A549 (cell line): ENCODE measurements at regions not wholly inside any gene's neighbourhood (a gene's known extent, or its start where the extent isn't known, plus 50 kb on each side); places are given as distances from the start of the nearest gene placed in this dataset.

Experiments used
- ATAC-seq, 2 experiments: fragments of 200-7000 bp in 1 of 2; fragments of >200 bp in 1 of 2; cut with Nextera tagmentation in 1 of 2; cut with Tn5 transposase in 1 of 2; 3 replicates each; pipeline versions ENCODE4 v1.8.0 to v1.9.1; 2018 to 2020; ENCODE audit warnings: mild to moderate bottlenecking in 1 of 2, moderate library complexity in 1 of 2
- CTCF ChIA-PET: fragments of 300-600 bp; sonication (Branson Sonifier 250); formaldehyde crosslinking; extraction: SDS; loops from one replicate; lab custom pipeline; 2021; ENCODE audit warnings: antibody characterized with exemption, inconsistent platforms; lab: Yijun Ruan, JAX
- POLR2A ChIA-PET: fragments of 350-600 bp; formaldehyde crosslinking; extraction: SDS; loops from one replicate; lab custom pipeline; 2021; ENCODE audit warnings: antibody characterized with exemption, inconsistent platforms; lab: Yijun Ruan, JAX
- DNase-seq, 2 experiments: peaks; one replicate each; pipeline versions ENCODE4 v3.0.0 to v3.0.0-alpha.2; 2011 to 2016; ENCODE audit warnings: low read depth in 1 of 2, low spot score in 1 of 2
- FAIRE-seq: peaks from 2 replicates; lab custom pipeline; 2011; peaks lifted over from hg19 to GRCh38; lab: Jason Lieb, UNC
- H3K27ac ChIP-seq, 2 experiments: fragments of >200 bp; sonication (Bioruptor Twin); formaldehyde crosslinking; 3 replicates each; pipeline ENCODE4 v1.5.1; 2016 to 2017
- H3K4me1 ChIP-seq: fragments of >200 bp; sonication (Bioruptor Twin); formaldehyde crosslinking; 3 replicates; pipeline ENCODE4 v1.6.1; 2016
- H3K4me2 ChIP-seq: fragments of >200 bp; sonication (Bioruptor Twin); formaldehyde crosslinking; 3 replicates; pipeline ENCODE4 v1.6.1; 2016
- H3K4me3 ChIP-seq: fragments of >200 bp; sonication (Bioruptor Twin); formaldehyde crosslinking; 3 replicates; pipeline ENCODE4 v1.5.1; 2016
- H3K9me3 ChIP-seq: fragments of >200 bp; sonication (Bioruptor Twin); formaldehyde crosslinking; 3 replicates; pipeline ENCODE4 v1.6.1; 2016
- BHLHE40 ChIP-seq: IDR thresholded peaks from 2 replicates; pipeline ENCODE4 v1.6.1; 2012; ENCODE audit warnings: low read depth, low read length, inconsistent platforms
- EP300 ChIP-seq, 2 experiments: fragments of >200 bp; sonication (Bioruptor Twin); formaldehyde crosslinking; IDR thresholded peaks; 2 replicates in 1 of 2; 3 replicates in 1 of 2; pipeline ENCODE4 v1.6.1; 2016 to 2017
- FOSB ChIP-seq: fragments of 250-450 bp; sonication (Bioruptor Pico); IDR thresholded peaks from 2 replicates; pipeline ENCODE4 v1.5.0; 2020; ENCODE audit warnings: mild to moderate bottlenecking, moderate library complexity
- FOSL2 ChIP-seq, 2 experiments: fragments of 450-650 bp in 1 of 2; fragments of >200 bp in 1 of 2; sonication (Bioruptor Twin) in 1 of 2; formaldehyde crosslinking; IDR thresholded peaks; 2 replicates each; pipeline versions ENCODE4 v1.5.0 to v1.6.1; 2016 to 2020; ENCODE audit warnings: mild to moderate bottlenecking in 1 of 2, moderate library complexity in 1 of 2
- HOXA7 ChIP-seq: fragments of 250-450 bp; sonication (Bioruptor Pico); IDR thresholded peaks from 2 replicates; pipeline ENCODE4 v1.5.0; 2020; ENCODE audit warnings: mild to moderate bottlenecking, moderate library complexity
- JUNB ChIP-seq: fragments of >200 bp; sonication (Bioruptor Twin); formaldehyde crosslinking; IDR thresholded peaks from 2 replicates; pipeline ENCODE4 v1.6.1; 2016
- KDM1A ChIP-seq: fragments of 200-600 bp; sonication (generic); IDR thresholded peaks from 2 replicates; pipeline ENCODE4 v1.6.1; 2016; ENCODE audit warnings: low read depth, mild to moderate bottlenecking
- KDM5A ChIP-seq: fragments of 200-600 bp; sonication (generic); IDR thresholded peaks from 2 replicates; pipeline ENCODE4 v1.6.1; 2016; ENCODE audit warnings: antibody characterized with exemption, mild to moderate bottlenecking
- NR3C1 ChIP-seq: fragments of >200 bp; sonication (Bioruptor Twin); formaldehyde crosslinking; IDR thresholded peaks from 3 replicates; pipeline ENCODE4 v1.6.1; 2017
- PHF8 ChIP-seq: fragments of 200-600 bp; sonication (generic); IDR thresholded peaks from 2 replicates; pipeline ENCODE4 v1.6.1; 2016; ENCODE audit warnings: low read depth, mild to moderate bottlenecking, antibody characterized with exemption, moderate library complexity, borderline replicate concordance
- POLR2A ChIP-seq: IDR thresholded peaks from 2 replicates; pipeline ENCODE4 v1.6.1; 2012; ENCODE audit warnings: mild to moderate bottlenecking, low read length
- RAD21 ChIP-seq, 2 experiments: fragments of >200 bp in 1 of 2; sonication (Bioruptor Twin) in 1 of 2; formaldehyde crosslinking in 1 of 2; IDR thresholded peaks in 1 of 2; conservative IDR thresholded peaks in 1 of 2; 2 replicates in 1 of 2; 3 replicates in 1 of 2; pipeline ENCODE4 v1.6.1; 2012 to 2018; ENCODE audit warnings: inconsistent platforms in 1 of 2
- RNF2 ChIP-seq: fragments of 200-600 bp; sonication (generic); IDR thresholded peaks from 2 replicates; pipeline ENCODE4 v1.6.1; 2016; ENCODE audit warnings: low read depth, mild to moderate bottlenecking, antibody characterized with exemption, moderate library complexity, borderline replicate concordance
- SMC3 ChIP-seq: fragments of >200 bp; sonication (Bioruptor Twin); formaldehyde crosslinking; IDR thresholded peaks from 3 replicates; pipeline ENCODE4 v1.6.1; 2018; ENCODE audit warnings: inconsistent platforms
- TFCP2L1 ChIP-seq: fragments of 250-450 bp; sonication (Bioruptor Pico); IDR thresholded peaks from 2 replicates; pipeline ENCODE4 v1.5.0; 2021; ENCODE audit warnings: mild to moderate bottlenecking
- ZC3H11A ChIP-seq: fragments of 450-650 bp; IDR thresholded peaks from 2 replicates; pipeline ENCODE4 v1.6.1; 2014; ENCODE audit warnings: antibody characterized with exemption, mild to moderate bottlenecking
- ZNF302 ChIP-seq: fragments of 250-450 bp; sonication (Bioruptor Pico); IDR thresholded peaks from 2 replicates; pipeline ENCODE4 v1.9.0; 2021; ENCODE audit warnings: inconsistent platforms, mild to moderate bottlenecking, moderate library complexity
- ZSCAN20 ChIP-seq: fragments of 250-450 bp; sonication (Bioruptor Pico); IDR thresholded peaks from 2 replicates; pipeline ENCODE4 v1.8.0; 2022; ENCODE audit warnings: mild to moderate bottlenecking, moderate library complexity
- WGBS: methylation state at CpG from one replicate; pipeline ENCODE4 v1.1.6; 2017; ENCODE audit errors: missing lambda C conversion rate; 5-methylcytosine and 5-hydroxymethylcytosine counted together
- TF ChIP-seq, protein P1 (sequence below): fragments of >200 bp; sonication (Bioruptor Twin); formaldehyde crosslinking; IDR thresholded peaks from 3 replicates; pipeline ENCODE4 v1.6.1; 2016
- TF ChIP-seq, protein P2 (sequence below): fragments of >200 bp; sonication (Bioruptor Twin); formaldehyde crosslinking; IDR thresholded peaks from 2 replicates; pipeline ENCODE4 v1.6.1; 2016
- TF ChIP-seq, protein P3 (sequence below): IDR thresholded peaks from 2 replicates; pipeline ENCODE4 v1.6.1; 2012
- TF ChIP-seq, protein P4 (sequence below): fragments of >200 bp; sonication (Bioruptor Twin); formaldehyde crosslinking; IDR thresholded peaks from 3 replicates; pipeline ENCODE4 v1.5.1; 2016
- TF ChIP-seq, protein P5 (sequence below): IDR thresholded peaks from 2 replicates; pipeline ENCODE4 v1.6.1; 2012; ENCODE audit warnings: low read depth, borderline replicate concordance

DNA sequence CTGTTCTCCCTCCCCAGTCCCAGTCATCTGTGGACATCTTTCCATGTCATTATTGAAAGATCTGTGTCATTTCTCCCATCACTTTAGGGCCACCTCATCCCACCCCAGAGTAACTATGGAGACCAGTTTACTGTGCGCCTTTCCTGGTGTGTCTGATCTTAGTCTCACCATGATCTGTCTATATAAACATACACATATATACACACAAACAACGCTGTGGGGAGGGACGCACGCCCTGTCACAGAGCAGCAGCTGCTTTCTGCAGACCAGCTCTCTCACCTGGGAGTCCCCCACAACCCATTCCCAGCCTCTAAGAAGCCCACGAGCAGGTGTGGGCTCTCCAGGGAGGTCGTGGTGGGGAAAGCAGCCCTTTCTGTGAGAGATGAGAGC is 68.1 kb upstream of the TOX2 start:
- Histone ChIP-seq H3K4me2 (no peak overlapping the region), H3K27ac (peak overlapping the region; percentile 27 to 56; a peak in 4 of 6 replicates), H3K9me3 (no peaks in the 10 kb centered on the region), H3K4me3 (no peak overlapping the region), H3K4me1 (peaks cover 54% of the 10 kb centered on the region)
- FAIRE-seq (no peak), DNase-seq (no peak), ATAC-seq (no peak)
- WGBS: 73% methylated on average over 6 of the region's 6 CpGs
- TF ChIP-seq, protein P1, sequence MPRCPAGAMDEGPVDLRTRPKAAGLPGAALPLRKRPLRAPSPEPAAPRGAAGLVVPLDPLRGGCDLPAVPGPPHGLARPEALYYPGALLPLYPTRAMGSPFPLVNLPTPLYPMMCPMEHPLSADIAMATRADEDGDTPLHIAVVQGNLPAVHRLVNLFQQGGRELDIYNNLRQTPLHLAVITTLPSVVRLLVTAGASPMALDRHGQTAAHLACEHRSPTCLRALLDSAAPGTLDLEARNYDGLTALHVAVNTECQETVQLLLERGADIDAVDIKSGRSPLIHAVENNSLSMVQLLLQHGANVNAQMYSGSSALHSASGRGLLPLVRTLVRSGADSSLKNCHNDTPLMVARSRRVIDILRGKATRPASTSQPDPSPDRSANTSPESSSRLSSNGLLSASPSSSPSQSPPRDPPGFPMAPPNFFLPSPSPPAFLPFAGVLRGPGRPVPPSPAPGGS: no peak
- TF ChIP-seq FOSB (CRISPR knock-in tag): no peak
- no peak for TF ChIP-seq TFCP2L1
- TF ChIP-seq KDM1A: no peak
- no peak for TF ChIP-seq BHLHE40
- TF ChIP-seq ZSCAN20: no peak
- TF ChIP-seq EP300 (IDR thresholded peaks at IDR 0.05): no peak
- TF ChIP-seq, protein P2, sequence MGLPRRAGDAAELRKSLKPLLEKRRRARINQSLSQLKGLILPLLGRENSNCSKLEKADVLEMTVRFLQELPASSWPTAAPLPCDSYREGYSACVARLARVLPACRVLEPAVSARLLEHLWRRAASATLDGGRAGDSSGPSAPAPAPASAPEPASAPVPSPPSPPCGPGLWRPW: no peak
- TF ChIP-seq ZC3H11A: no peak
- TF ChIP-seq FOSL2 (IDR thresholded peaks at IDR 0.05): no peak
- no peak for TF ChIP-seq FOSL2 (CRISPR knock-in tag; IDR thresholded peaks at IDR 0.05)
- TF ChIP-seq, protein P3, sequence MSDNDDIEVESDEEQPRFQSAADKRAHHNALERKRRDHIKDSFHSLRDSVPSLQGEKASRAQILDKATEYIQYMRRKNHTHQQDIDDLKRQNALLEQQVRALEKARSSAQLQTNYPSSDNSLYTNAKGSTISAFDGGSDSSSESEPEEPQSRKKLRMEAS: no peak
- no peak for TF ChIP-seq KDM5A
- no peak for TF ChIP-seq ZNF302 (CRISPR knock-in tag)
- TF ChIP-seq RNF2: no peak
- no peak for TF ChIP-seq PHF8
- TF ChIP-seq JUNB: no peak
- TF ChIP-seq HOXA7: no peak
- ChIA-PET POLR2A (no interaction called here), CTCF (interaction anchor here (0.8 to 3.3 kb wide), 4 partner anchors 17 to 344 kb away, joined by 3 to 17 read pairs (median 4); no protein-coding TSS in a partner anchor)

DNA sequence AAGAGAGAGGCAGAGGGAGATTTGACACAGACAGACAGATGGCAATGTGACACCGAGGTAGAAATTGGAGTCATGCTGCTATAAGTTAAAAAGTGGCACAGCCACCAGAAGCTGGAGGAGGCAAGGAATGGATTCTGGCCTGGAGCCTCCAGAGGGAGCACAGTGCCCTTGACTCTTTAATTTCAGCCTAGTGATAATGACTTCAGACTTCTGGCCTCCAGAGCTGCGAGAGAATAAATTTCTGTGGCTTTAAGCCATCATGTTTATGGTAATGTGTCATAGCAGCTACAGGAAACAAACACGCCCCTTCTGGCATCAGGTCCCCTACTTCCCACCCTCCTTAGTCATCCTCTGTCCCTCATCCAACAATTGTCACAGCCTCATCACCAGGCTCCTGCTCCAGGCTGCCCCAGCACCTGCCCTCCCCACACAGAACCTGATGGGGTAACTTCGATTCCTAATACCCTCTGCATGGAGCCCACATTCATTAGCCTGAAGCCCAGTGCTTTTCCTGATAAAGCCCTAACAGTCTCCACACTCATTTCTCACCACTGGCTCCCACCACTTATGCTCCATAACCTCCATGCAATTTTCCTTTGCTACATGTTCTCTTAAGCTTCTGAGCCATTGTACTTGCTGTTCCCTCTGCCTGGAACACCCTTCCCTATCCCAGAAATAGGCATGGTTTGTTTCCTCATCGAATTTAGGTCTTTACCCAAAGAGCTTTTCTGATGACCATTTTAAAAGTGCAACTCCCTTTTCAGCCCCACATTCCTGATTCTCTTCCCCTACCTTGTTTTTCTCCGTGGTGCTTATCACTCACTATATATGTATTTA is 69.7 kb upstream of the TOX2 start:
- TF ChIP-seq HOXA7 (no peak), SMC3 (peak; percentile 56), RAD21 (conservative IDR thresholded peaks at IDR 0.05 in 1 of 2, IDR thresholded peaks at IDR 0.05 in 1 of 2) (peak; percentile 42 to 64; a peak in 4 of 5 replicates), POLR2A (no peak), NR3C1 (no peak)
- TF ChIP-seq, protein P4, sequence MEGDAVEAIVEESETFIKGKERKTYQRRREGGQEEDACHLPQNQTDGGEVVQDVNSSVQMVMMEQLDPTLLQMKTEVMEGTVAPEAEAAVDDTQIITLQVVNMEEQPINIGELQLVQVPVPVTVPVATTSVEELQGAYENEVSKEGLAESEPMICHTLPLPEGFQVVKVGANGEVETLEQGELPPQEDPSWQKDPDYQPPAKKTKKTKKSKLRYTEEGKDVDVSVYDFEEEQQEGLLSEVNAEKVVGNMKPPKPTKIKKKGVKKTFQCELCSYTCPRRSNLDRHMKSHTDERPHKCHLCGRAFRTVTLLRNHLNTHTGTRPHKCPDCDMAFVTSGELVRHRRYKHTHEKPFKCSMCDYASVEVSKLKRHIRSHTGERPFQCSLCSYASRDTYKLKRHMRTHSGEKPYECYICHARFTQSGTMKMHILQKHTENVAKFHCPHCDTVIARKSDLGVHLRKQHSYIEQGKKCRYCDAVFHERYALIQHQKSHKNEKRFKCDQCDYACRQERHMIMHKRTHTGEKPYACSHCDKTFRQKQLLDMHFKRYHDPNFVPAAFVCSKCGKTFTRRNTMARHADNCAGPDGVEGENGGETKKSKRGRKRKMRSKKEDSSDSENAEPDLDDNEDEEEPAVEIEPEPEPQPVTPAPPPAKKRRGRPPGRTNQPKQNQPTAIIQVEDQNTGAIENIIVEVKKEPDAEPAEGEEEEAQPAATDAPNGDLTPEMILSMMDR: peak; percentile 40
- TF ChIP-seq, protein P5, sequence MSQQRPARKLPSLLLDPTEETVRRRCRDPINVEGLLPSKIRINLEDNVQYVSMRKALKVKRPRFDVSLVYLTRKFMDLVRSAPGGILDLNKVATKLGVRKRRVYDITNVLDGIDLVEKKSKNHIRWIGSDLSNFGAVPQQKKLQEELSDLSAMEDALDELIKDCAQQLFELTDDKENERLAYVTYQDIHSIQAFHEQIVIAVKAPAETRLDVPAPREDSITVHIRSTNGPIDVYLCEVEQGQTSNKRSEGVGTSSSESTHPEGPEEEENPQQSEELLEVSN: no peak
- H3K4me3 ChIP-seq: no peak overlapping the region
- no peak overlapping the region for H3K4me2 ChIP-seq
- peak in 1 of 2 experiments; percentile 38 for DNase-seq
- H3K9me3 ChIP-seq: no peaks in the 10 kb centered on the region
- POLR2A ChIA-PET: interaction anchor here (0.5 to 0.7 kb wide), 2 partner anchors 11 to 124 kb away, joined by 3 to 7 read pairs; no protein-coding TSS in a partner anchor
- peaks cover 44% of the 10 kb centered on the region for H3K4me1 ChIP-seq
- H3K27ac ChIP-seq: peak overlapping the region; percentile 32 to 43; a peak in 4 of 6 replicates
- no peak for FAIRE-seq
- CTCF ChIA-PET: interaction anchor here (0.7 to 3.3 kb wide), 14 partner anchors 10 to 345 kb away, joined by 3 to 17 read pairs (median 3); partner anchors contain the start of gene L3MBTL1
- WGBS: 20% methylated on average over 6 of the region's 6 CpGs
- peak; percentile 20 to 35; a peak in 4 of 6 replicates for ATAC-seq
